K562 (cell line): ENCODE measurements at regions not wholly inside any gene's neighbourhood (a gene's known extent, or its start where the extent isn't known, plus 50 kb on each side); places are given as distances from the start of the nearest gene placed in this dataset.

ENCODE experiments used
- ATAC-seq: fragments of 200-7000 bp; cut with Tn5 transposase; 3 replicates; pipeline ENCODE4 v1.9.1; 2020; ENCODE audit warnings: moderate library complexity
- BruUV-seq: library from RNA; stranded (reverse); fragments of 400-500 nt; replicated peaks from 2 replicates; lab custom pipeline; 2021; lab: Mats Ljungman, UMichigan
- CTCF ChIA-PET: fragments of 300-600 bp; formaldehyde crosslinking; extraction: SDS; loops from one replicate; lab custom pipeline; 2021; ENCODE audit warnings: low intra/inter-chr PET ratio; lab: Yijun Ruan, JAX
- POLR2A ChIA-PET: fragments of 300-600, 350-650 bp; sonication (Branson Sonifier 250); formaldehyde crosslinking; extraction: SDS; loops from one replicate; lab custom pipeline; 2021; ENCODE audit warnings: antibody characterized with exemption, inconsistent platforms; lab: Yijun Ruan, JAX
- DNase-seq, 4 experiments: peaks; one replicate each; pipeline versions ENCODE4 v3.0.0 to v3.0.0-alpha.2; 2011 to 2018; ENCODE audit warnings: low spot score in 3 of 4, mixed read lengths in 3 of 4; ENCODE audit errors: extremely low read depth in 1 of 4
- FAIRE-seq: peaks from 2 replicates; lab custom pipeline; 2011; peaks lifted over from hg19 to GRCh38; lab: Jason Lieb, UNC
- H2AFZ ChIP-seq: 2 replicates; pipeline ENCODE4 v1.6.0; 2011; ENCODE audit warnings: low read depth, low read length, control low read depth, inconsistent platforms
- H3K27ac ChIP-seq: fragments of 200-600 bp; 3 replicates; pipeline ENCODE4 v1.8.0; 2011; ENCODE audit warnings: low read depth, mild to moderate bottlenecking, control low read depth, inconsistent platforms, low read length, moderate library complexity, mixed read lengths; ENCODE audit errors: extremely low read depth
- H3K27me3 ChIP-seq, 2 experiments: fragments of 300-600 bp in 1 of 2; 2 replicates in 1 of 2; 3 replicates in 1 of 2; pipeline versions ENCODE4 v1.6.0 to v1.8.0; 2011; ENCODE audit warnings: inconsistent platforms in 2 of 2, low read length in 2 of 2, mild to moderate bottlenecking in 1 of 2, mixed read lengths in 1 of 2, moderate library complexity in 1 of 2; ENCODE audit not compliant: control insufficient read depth in 2 of 2, insufficient read depth in 2 of 2
- H3K36me3 ChIP-seq: fragments of 300-600 bp; 3 replicates; pipeline ENCODE4 v1.8.0; 2011; ENCODE audit warnings: mild to moderate bottlenecking, low read length, inconsistent platforms; ENCODE audit not compliant: control insufficient read depth, insufficient read depth
- H3K4me1 ChIP-seq, 2 experiments: fragments of 200-600 bp in 1 of 2; replicated peaks in 1 of 2; 2 replicates in 1 of 2; 3 replicates in 1 of 2; pipeline versions ENCODE4 v1.5.1 to v1.8.0; 2011; ENCODE audit warnings: inconsistent platforms in 2 of 2, low read length in 2 of 2, mild to moderate bottlenecking in 1 of 2, mixed read lengths in 1 of 2, moderate library complexity in 1 of 2; ENCODE audit not compliant: control insufficient read depth in 2 of 2, insufficient read depth in 2 of 2
- H3K4me2 ChIP-seq: 2 replicates; pipeline ENCODE4 v1.6.1; 2011; ENCODE audit warnings: low read length, control low read depth, inconsistent platforms, mixed read lengths; ENCODE audit not compliant: insufficient read depth
- H3K4me3 ChIP-seq: fragments of 200-600 bp; sonication (generic), shearing (Covaris generic); 2 replicates; pipeline ENCODE4 v1.5.1; 2016; ENCODE audit warnings: control low read depth, inconsistent platforms
- H3K79me2 ChIP-seq: fragments of 200-600 bp; 3 replicates; pipeline ENCODE4 v1.8.0; 2011; ENCODE audit warnings: low read length, inconsistent platforms; ENCODE audit not compliant: control insufficient read depth, insufficient read depth
- H3K9ac ChIP-seq, 2 experiments: 2 replicates each; pipeline versions ENCODE4 v1.6.0 to v1.6.1; 2011; ENCODE audit warnings: low read depth in 2 of 2, low read length in 2 of 2, control low read depth in 1 of 2, inconsistent platforms in 1 of 2, mild to moderate bottlenecking in 1 of 2, mixed read lengths in 1 of 2; ENCODE audit not compliant: insufficient read depth in 1 of 2
- H3K9me1 ChIP-seq: one replicate; pipeline ENCODE4 v1.6.0; 2011; ENCODE audit warnings: inconsistent platforms, mild to moderate bottlenecking, low read length, moderate library complexity; ENCODE audit not compliant: control insufficient read depth, insufficient read depth
- H3K9me3 ChIP-seq: replicated peaks from 2 replicates; pipeline ENCODE4 v1.5.1; 2011; ENCODE audit warnings: low read depth, low read length, inconsistent platforms; ENCODE audit not compliant: control insufficient read depth, insufficient read depth
- H4K20me1 ChIP-seq: replicated peaks from 2 replicates; pipeline ENCODE4 v1.6.1; 2011; ENCODE audit warnings: low read length, inconsistent platforms, mixed read lengths; ENCODE audit not compliant: control insufficient read depth, insufficient read depth
- BRCA1 ChIP-seq, 2 experiments: fragments of 450-650 bp in 1 of 2; sonication (generic) in 1 of 2; formaldehyde crosslinking in 1 of 2; IDR thresholded peaks; 2 replicates each; pipeline versions ENCODE4 v1.5.0 to v1.6.1; 2017 to 2020; ENCODE audit warnings: mild to moderate bottlenecking in 1 of 2, missing genetic modification reagents in 1 of 2
- CCAR2 ChIP-seq: fragments of 200-400 bp; formaldehyde crosslinking; IDR thresholded peaks from 2 replicates; pipeline ENCODE4 v1.6.1; 2017; ENCODE audit warnings: mild to moderate bottlenecking, low read depth, low read length
- GTF2F1 ChIP-seq: IDR thresholded peaks from 2 replicates; pipeline ENCODE4 v1.6.1; 2011; ENCODE audit warnings: low read depth, low read length, improper control_type of control experiment
- HLTF ChIP-seq: fragments of 450-650 bp; IDR thresholded peaks from 2 replicates; pipeline ENCODE4 v1.6.1; 2016
- MTA2 ChIP-seq: fragments of 450-650 bp; IDR thresholded peaks from 2 replicates; pipeline ENCODE4 v1.6.1; 2016; ENCODE audit warnings: low read depth
- MTA3 ChIP-seq: fragments of 450-650 bp; formaldehyde crosslinking; IDR thresholded peaks from 2 replicates; pipeline ENCODE4 v1.6.1; 2017; ENCODE audit warnings: mild to moderate bottlenecking, borderline replicate concordance
- NFIX ChIP-seq: fragments of 250-450 bp; sonication (Bioruptor Pico); IDR thresholded peaks from 2 replicates; pipeline ENCODE4 v1.4.0; 2020; ENCODE audit warnings: low read depth, mild to moderate bottlenecking, moderate library complexity
- POLR2AphosphoS5 ChIP-seq: IDR thresholded peaks from 2 replicates; pipeline ENCODE4 v1.6.1; 2011; ENCODE audit warnings: mild to moderate bottlenecking, low read depth, low read length, moderate library complexity; ENCODE audit not compliant: control insufficient read depth, insufficient read depth
- RBFOX2 ChIP-seq: fragments of 200-400 bp; formaldehyde crosslinking; IDR thresholded peaks from 2 replicates; pipeline ENCODE4 v1.6.1; 2017; ENCODE audit warnings: low read depth, mild to moderate bottlenecking, low read length, moderate library complexity
- RCOR1 ChIP-seq, 2 experiments: IDR thresholded peaks; 2 replicates each; pipeline ENCODE4 v1.6.1; 2012; ENCODE audit warnings: low read depth in 2 of 2, low read length in 2 of 2, borderline replicate concordance in 1 of 2, improper control_type of control experiment in 1 of 2
- SAP30 ChIP-seq: fragments of 200-600 bp; sonication (generic); IDR thresholded peaks from 2 replicates; pipeline ENCODE4 v1.6.1; 2012; ENCODE audit warnings: borderline replicate concordance, low read depth, mild to moderate bottlenecking, moderate library complexity, low read length, control low read depth, inconsistent platforms; ENCODE audit not compliant: insufficient read depth, poor library complexity, severe bottlenecking
- SNRNP70 ChIP-seq: fragments of 200-400 bp; formaldehyde crosslinking; optimal IDR thresholded peaks from 2 replicates; pipeline ENCODE3; 2017; ENCODE audit warnings: low read depth, low read length
- STAT5A ChIP-seq: IDR thresholded peaks from 2 replicates; pipeline ENCODE4 v1.6.1; 2012; ENCODE audit warnings: low read length, inconsistent platforms, borderline replicate concordance
- ZFP1 ChIP-seq: fragments of 450-650 bp; formaldehyde crosslinking; IDR thresholded peaks from 2 replicates; pipeline ENCODE4 v1.4.0; 2020; ENCODE audit warnings: mild to moderate bottlenecking, mixed read lengths
- ZFPM2 ChIP-seq: fragments of 250-450 bp; sonication (Bioruptor Pico); IDR thresholded peaks from 2 replicates; pipeline ENCODE4 v1.5.1; 2022; ENCODE audit warnings: mild to moderate bottlenecking
- ZNF184 ChIP-seq: sonication (generic); formaldehyde crosslinking; IDR thresholded peaks from 2 replicates; pipeline ENCODE4 v1.5.0; 2020; ENCODE audit warnings: missing genetic modification reagents
- WGBS: fragments of 100-300 bp; shearing (Covaris generic); methylation state at CpG from one replicate; pipeline ENCODE4 v1.1.6; 2016; ENCODE audit warnings: low coverage, mixed read lengths; ENCODE audit not compliant: insufficient coverage; ENCODE audit errors: missing lambda C conversion rate; 5-methylcytosine and 5-hydroxymethylcytosine counted together
- in situ Hi-C: fragments of 300-500 bp; cut with MboI; formaldehyde crosslinking; loops from 4 replicates; pipeline ENCODE4 v1.15.0; 2018; ENCODE audit warnings: inconsistent platforms, mixed read lengths
- intact Hi-C: fragments of 100-400 bp; cut with micrococcal nuclease; formaldehyde crosslinking; loops from 2 replicates; pipeline ENCODE4 v1.14.2; 2022
- TF ChIP-seq, protein P1 (sequence below): fragments of 250-450 bp; sonication (Bioruptor Pico); IDR thresholded peaks from 2 replicates; pipeline ENCODE4 v1.4.0; 2020; ENCODE audit warnings: borderline replicate concordance
- TF ChIP-seq, protein P2 (sequence below): fragments of 450-650 bp; IDR thresholded peaks from 2 replicates; pipeline ENCODE4 v1.6.1; 2017; ENCODE audit warnings: mild to moderate bottlenecking, moderate library complexity
- TF ChIP-seq, protein P3 (sequence below): fragments of 200-800 bp; sonication (Bioruptor generic); IDR thresholded peaks from 2 replicates; pipeline ENCODE4 v1.6.1; 2017; ENCODE audit warnings: missing genetic modification characterization, missing compliant biosample characterization

DNA sequence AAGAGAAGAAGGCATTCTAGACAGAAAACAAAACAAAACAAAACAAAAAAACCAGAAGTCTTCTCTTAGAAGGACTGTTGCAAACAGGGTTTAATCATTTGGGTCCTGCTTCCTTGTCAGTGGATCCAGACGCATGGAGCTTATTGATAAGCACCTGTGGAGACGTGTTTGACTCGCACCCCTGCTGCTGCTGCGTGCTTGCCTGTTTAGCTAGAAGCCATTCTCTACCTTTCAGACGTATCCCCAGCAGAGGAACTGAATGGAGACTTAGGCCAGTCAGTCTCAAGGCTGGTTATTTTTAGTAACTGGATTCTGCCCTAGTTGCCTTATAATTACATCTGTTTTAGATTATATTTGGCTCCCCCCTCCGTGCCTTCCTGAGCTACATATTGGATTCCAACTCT, 186.1 kb upstream of the EEA1 start:
- Histone ChIP-seq H3K9ac (peak overlapping the region in 1 of 2 experiments; percentile 24; a peak in 1 of 4 replicates), H3K9me3 (peaks cover 4% of the 10 kb centered on the region; the same call in 1 of the 2 replicates), H3K36me3 (no peaks in the 10 kb centered on the region), H3K4me2 (peak overlapping the region; percentile 62), H3K27me3 (no peaks in the 10 kb centered on the region), H3K79me2 (no peaks in the 10 kb centered on the region), H4K20me1 (no peaks in the 10 kb centered on the region), H3K9me1 (no peaks in the 10 kb centered on the region), H3K4me1 (peaks cover 12 to 23% of the 10 kb centered on the region in 2 experiments; a peak in 4 of 5 replicates), H3K27ac (peak overlapping the region; percentile 49), H3K4me3 (no peak overlapping the region), H2AFZ (peak overlapping the region; percentile 73)
- CTCF ChIA-PET, result no interaction called here
- peak; percentile 75 to 91 (median 82) for DNase-seq
- 0% methylated on average over 6 of the region's 6 CpGs for WGBS
- FAIRE-seq, result peak; percentile 97
- intact Hi-C loops, result loop anchor here (2.0 kb wide), 1 partner anchor 64 kb away; no protein-coding TSS in a partner anchor
- peak; percentile 92 for ATAC-seq
- POLR2A ChIA-PET, result interaction anchor here (0.8 to 2.0 kb wide), 7 partner anchors 10 to 268 kb away, joined by 3 to 9 read pairs (median 3); partner anchors contain the start of gene EEA1
- in situ Hi-C loops, result no loop called here
- BruUV-seq, result no TSS peak
- no peak for TF ChIP-seq BRCA1 (IDR thresholded peaks at IDR 0.05)
- TF ChIP-seq BRCA1 (CRISPR knock-in tag; IDR thresholded peaks at IDR 0.05), result no peak
- TF ChIP-seq STAT5A, result peak; percentile 87
- TF ChIP-seq RBFOX2, result no peak
- TF ChIP-seq MTA2, result peak; percentile 92
- peak; percentile 48; the same call in 1 of the 2 replicates for TF ChIP-seq MTA3
- no peak for TF ChIP-seq CCAR2
- TF ChIP-seq SAP30, result no peak
- no peak for TF ChIP-seq NFIX (CRISPR knock-in tag)
- no peak for TF ChIP-seq ZNF184
- TF ChIP-seq, protein P1, sequence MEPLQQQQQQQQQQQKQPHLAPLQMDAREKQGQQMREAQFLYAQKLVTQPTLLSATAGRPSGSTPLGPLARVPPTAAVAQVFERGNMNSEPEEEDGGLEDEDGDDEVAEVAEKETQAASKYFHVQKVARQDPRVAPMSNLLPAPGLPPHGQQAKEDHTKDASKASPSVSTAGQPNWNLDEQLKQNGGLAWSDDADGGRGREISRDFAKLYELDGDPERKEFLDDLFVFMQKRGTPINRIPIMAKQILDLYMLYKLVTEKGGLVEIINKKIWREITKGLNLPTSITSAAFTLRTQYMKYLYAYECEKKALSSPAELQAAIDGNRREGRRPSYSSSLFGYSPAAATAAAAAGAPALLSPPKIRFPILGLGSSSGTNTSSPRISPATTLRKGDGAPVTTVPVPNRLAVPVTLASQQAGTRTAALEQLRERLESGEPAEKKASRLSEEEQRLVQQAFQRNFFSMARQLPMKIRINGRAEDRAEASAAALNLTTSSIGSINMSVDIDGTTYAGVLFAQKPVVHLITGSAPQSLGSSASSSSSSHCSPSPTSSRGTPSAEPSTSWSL (CRISPR knock-in tag), result no peak
- TF ChIP-seq, protein P2, sequence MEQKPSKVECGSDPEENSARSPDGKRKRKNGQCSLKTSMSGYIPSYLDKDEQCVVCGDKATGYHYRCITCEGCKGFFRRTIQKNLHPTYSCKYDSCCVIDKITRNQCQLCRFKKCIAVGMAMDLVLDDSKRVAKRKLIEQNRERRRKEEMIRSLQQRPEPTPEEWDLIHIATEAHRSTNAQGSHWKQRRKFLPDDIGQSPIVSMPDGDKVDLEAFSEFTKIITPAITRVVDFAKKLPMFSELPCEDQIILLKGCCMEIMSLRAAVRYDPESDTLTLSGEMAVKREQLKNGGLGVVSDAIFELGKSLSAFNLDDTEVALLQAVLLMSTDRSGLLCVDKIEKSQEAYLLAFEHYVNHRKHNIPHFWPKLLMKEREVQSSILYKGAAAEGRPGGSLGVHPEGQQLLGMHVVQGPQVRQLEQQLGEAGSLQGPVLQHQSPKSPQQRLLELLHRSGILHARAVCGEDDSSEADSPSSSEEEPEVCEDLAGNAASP, result no peak
- peak; percentile 96 for TF ChIP-seq POLR2AphosphoS5
- no peak for TF ChIP-seq GTF2F1
- no peak for TF ChIP-seq ZFP1 (CRISPR knock-in tag)
- TF ChIP-seq, protein P3, sequence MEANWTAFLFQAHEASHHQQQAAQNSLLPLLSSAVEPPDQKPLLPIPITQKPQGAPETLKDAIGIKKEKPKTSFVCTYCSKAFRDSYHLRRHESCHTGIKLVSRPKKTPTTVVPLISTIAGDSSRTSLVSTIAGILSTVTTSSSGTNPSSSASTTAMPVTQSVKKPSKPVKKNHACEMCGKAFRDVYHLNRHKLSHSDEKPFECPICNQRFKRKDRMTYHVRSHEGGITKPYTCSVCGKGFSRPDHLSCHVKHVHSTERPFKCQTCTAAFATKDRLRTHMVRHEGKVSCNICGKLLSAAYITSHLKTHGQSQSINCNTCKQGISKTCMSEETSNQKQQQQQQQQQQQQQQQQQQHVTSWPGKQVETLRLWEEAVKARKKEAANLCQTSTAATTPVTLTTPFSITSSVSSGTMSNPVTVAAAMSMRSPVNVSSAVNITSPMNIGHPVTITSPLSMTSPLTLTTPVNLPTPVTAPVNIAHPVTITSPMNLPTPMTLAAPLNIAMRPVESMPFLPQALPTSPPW, result no peak
- TF ChIP-seq SNRNP70, result no peak
- peak; percentile 66; the same call in 1 of the 2 replicates for TF ChIP-seq HLTF
- TF ChIP-seq ZFPM2, result no peak
- TF ChIP-seq RCOR1 (IDR thresholded peaks at IDR 0.05; ENCODE audit: borderline replicate concordance in 1 of 2, low read depth in 2 of 2, low read length in 2 of 2), result peak; percentile 30 to 79; a peak in 3 of 4 replicates
